ENCODE measurements at regions not wholly inside any gene's neighbourhood (a gene's known extent, or its start where the extent isn't known, plus 50 kb on each side); places are given as distances from the start of the nearest gene placed in this dataset.

- Histone ChIP-seq H3K36me3 (ENCODE audit: insufficient read depth, low read depth, low read length) (no peaks in the 10 kb centered on the region), H3K4me1 (ENCODE audit: insufficient read depth, low read length) (peaks cover 4% of the 10 kb centered on the region; the same call in 1 of the 2 replicates), H3K27me3 (ENCODE audit: insufficient read depth, low read length) (peaks cover 3% of the 10 kb centered on the region; the same call in 1 of the 2 replicates), H3K4me3 (ENCODE audit: low read length) (no peak overlapping the region), H3K9me3 (ENCODE audit: insufficient read depth, low read depth, low read length) (no peaks in the 10 kb centered on the region), H3K27ac (ENCODE audit: low read length) (no peak overlapping the region), H3K9ac (ENCODE audit: low read depth, low read length) (no peak overlapping the region)
Observed at GRCh38 chr13:111640006-111640405, 319.6 kb downstream of the TEX29 start.

GRCh38 chr13:111640476-111640875, 320.0 kb downstream of the TEX29 start:
- no peaks in the 10 kb centered on the region; the same call in 1 of the 2 replicates for H3K27me3 ChIP-seq (ENCODE audit: insufficient read depth, low read length)
- no peak overlapping the region for H3K9ac ChIP-seq (ENCODE audit: low read depth, low read length)
- H3K4me3 ChIP-seq (ENCODE audit: low read length) = no peak overlapping the region
- H3K36me3 ChIP-seq (ENCODE audit: insufficient read depth, low read depth, low read length) = no peaks in the 10 kb centered on the region
- H3K27ac ChIP-seq (ENCODE audit: low read length) = no peak overlapping the region
- H3K4me1 ChIP-seq (ENCODE audit: insufficient read depth, low read length) = no peaks in the 10 kb centered on the region; the same call in 1 of the 2 replicates
- no peaks in the 10 kb centered on the region for H3K9me3 ChIP-seq (ENCODE audit: insufficient read depth, low read depth, low read length)

GRCh38 chr13:111642156-111642767, 321.8 kb downstream of the TEX29 start:
- Histone ChIP-seq H3K4me3 (ENCODE audit: low read length) (no peak overlapping the region), H3K4me1 (ENCODE audit: insufficient read depth, low read length) (no peaks in the 10 kb centered on the region), H3K27ac (ENCODE audit: low read length) (no peak overlapping the region), H3K27me3 (ENCODE audit: insufficient read depth, low read length) (no peaks in the 10 kb centered on the region), H3K9me3 (ENCODE audit: insufficient read depth, low read depth, low read length) (no peaks in the 10 kb centered on the region), H3K9ac (ENCODE audit: low read depth, low read length) (no peak overlapping the region), H3K36me3 (ENCODE audit: insufficient read depth, low read depth, low read length) (no peaks in the 10 kb centered on the region)

- Histone ChIP-seq H3K27me3 (ENCODE audit: insufficient read depth, low read length) (no peaks in the 10 kb centered on the region), H3K9ac (ENCODE audit: low read depth, low read length) (no peak overlapping the region), H3K4me3 (ENCODE audit: low read length) (no peak overlapping the region), H3K27ac (ENCODE audit: low read length) (no peak overlapping the region), H3K36me3 (ENCODE audit: insufficient read depth, low read depth, low read length) (no peaks in the 10 kb centered on the region), H3K9me3 (ENCODE audit: insufficient read depth, low read depth, low read length) (no peaks in the 10 kb centered on the region), H3K4me1 (ENCODE audit: insufficient read depth, low read length) (no peaks in the 10 kb centered on the region)
Observed at GRCh38 chr13:111644750-111645149, 324.3 kb downstream of the TEX29 start.

- H3K4me1 ChIP-seq (ENCODE audit: insufficient read depth, low read length) = no peaks in the 10 kb centered on the region
- no peaks in the 10 kb centered on the region for H3K9me3 ChIP-seq (ENCODE audit: insufficient read depth, low read depth, low read length)
- no peaks in the 10 kb centered on the region for H3K27me3 ChIP-seq (ENCODE audit: insufficient read depth, low read length)
- no peak overlapping the region for H3K27ac ChIP-seq (ENCODE audit: low read length)
- no peaks in the 10 kb centered on the region for H3K36me3 ChIP-seq (ENCODE audit: insufficient read depth, low read depth, low read length)
- no peak overlapping the region for H3K9ac ChIP-seq (ENCODE audit: low read depth, low read length)
- no peak overlapping the region for H3K4me3 ChIP-seq (ENCODE audit: low read length)
Observed at GRCh38 chr13:111645198-111645597, 324.8 kb downstream of the TEX29 start.

- no peak overlapping the region for H3K27ac ChIP-seq (ENCODE audit: low read length)
- no peaks in the 10 kb centered on the region for H3K27me3 ChIP-seq (ENCODE audit: insufficient read depth, low read length)
Observed at GRCh38 chr13:111645598-111646455, 325.4 kb downstream of the TEX29 start.

GRCh38 chr13:111646456-111646855, 326.0 kb downstream of the TEX29 start:
- no peak overlapping the region for H3K27ac ChIP-seq (ENCODE audit: low read length)
- no peak overlapping the region for H3K9ac ChIP-seq (ENCODE audit: low read depth, low read length)
- no peaks in the 10 kb centered on the region for H3K27me3 ChIP-seq (ENCODE audit: insufficient read depth, low read length)
- no peaks in the 10 kb centered on the region for H3K36me3 ChIP-seq (ENCODE audit: insufficient read depth, low read depth, low read length)
- H3K9me3 ChIP-seq (ENCODE audit: insufficient read depth, low read depth, low read length) = no peaks in the 10 kb centered on the region
- no peak overlapping the region for H3K4me3 ChIP-seq (ENCODE audit: low read length)
- H3K4me1 ChIP-seq (ENCODE audit: insufficient read depth, low read length) = no peaks in the 10 kb centered on the region

More at GRCh38 chr13:111645598-111646455, 325.4 kb downstream of the TEX29 start:
- Histone ChIP-seq H3K36me3 (ENCODE audit: insufficient read depth, low read depth, low read length) (no peaks in the 10 kb centered on the region), H3K4me3 (ENCODE audit: low read length) (no peak overlapping the region), H3K9ac (ENCODE audit: low read depth, low read length) (no peak overlapping the region), H3K9me3 (ENCODE audit: insufficient read depth, low read depth, low read length) (no peaks in the 10 kb centered on the region), H3K4me1 (ENCODE audit: insufficient read depth, low read length) (no peaks in the 10 kb centered on the region)

GRCh38 chr13:111648885-111649284, 328.4 kb downstream of the TEX29 start:
- Histone ChIP-seq H3K4me3 (ENCODE audit: low read length) (no peak overlapping the region), H3K9ac (ENCODE audit: low read depth, low read length) (no peak overlapping the region), H3K36me3 (ENCODE audit: insufficient read depth, low read depth, low read length) (no peaks in the 10 kb centered on the region), H3K27ac (ENCODE audit: low read length) (no peak overlapping the region), H3K4me1 (ENCODE audit: insufficient read depth, low read length) (no peaks in the 10 kb centered on the region), H3K9me3 (ENCODE audit: insufficient read depth, low read depth, low read length) (no peaks in the 10 kb centered on the region), H3K27me3 (ENCODE audit: insufficient read depth, low read length) (no peaks in the 10 kb centered on the region)

GRCh38 chr13:111650626-111651025, 330.2 kb downstream of the TEX29 start:
- Histone ChIP-seq H3K9ac (ENCODE audit: low read depth, low read length) (no peak overlapping the region), H3K4me1 (ENCODE audit: insufficient read depth, low read length) (no peaks in the 10 kb centered on the region), H3K36me3 (ENCODE audit: insufficient read depth, low read depth, low read length) (no peaks in the 10 kb centered on the region), H3K27ac (ENCODE audit: low read length) (no peak overlapping the region), H3K27me3 (ENCODE audit: insufficient read depth, low read length) (no peaks in the 10 kb centered on the region), H3K9me3 (ENCODE audit: insufficient read depth, low read depth, low read length) (no peaks in the 10 kb centered on the region), H3K4me3 (ENCODE audit: low read length) (no peak overlapping the region)

GRCh38 chr13:111652676-111653075, 332.2 kb downstream of the TEX29 start:
- Histone ChIP-seq H3K36me3 (ENCODE audit: insufficient read depth, low read depth, low read length) (no peaks in the 10 kb centered on the region), H3K27ac (ENCODE audit: low read length) (no peak overlapping the region), H3K9ac (ENCODE audit: low read depth, low read length) (no peak overlapping the region), H3K9me3 (ENCODE audit: insufficient read depth, low read depth, low read length) (no peaks in the 10 kb centered on the region), H3K4me3 (ENCODE audit: low read length) (no peak overlapping the region), H3K4me1 (ENCODE audit: insufficient read depth, low read length) (peaks cover 4% of the 10 kb centered on the region; the same call in 1 of the 2 replicates), H3K27me3 (ENCODE audit: insufficient read depth, low read length) (0 out of 2 replicates have a peak, but pooled peaks cover 9% of the 10 kb centered on the region)

GRCh38 chr13:111654531-111654930, 334.1 kb downstream of the TEX29 start:
- H3K27ac ChIP-seq (ENCODE audit: low read length) = no peak overlapping the region
- H3K4me3 ChIP-seq (ENCODE audit: low read length) = no peak overlapping the region
- H3K9ac ChIP-seq (ENCODE audit: low read depth, low read length) = no peak overlapping the region
- no peaks in the 10 kb centered on the region for H3K36me3 ChIP-seq (ENCODE audit: insufficient read depth, low read depth, low read length)
- peaks cover 16% of the 10 kb centered on the region; the same call in 1 of the 2 replicates for H3K4me1 ChIP-seq (ENCODE audit: insufficient read depth, low read length)
- no peaks in the 10 kb centered on the region for H3K9me3 ChIP-seq (ENCODE audit: insufficient read depth, low read depth, low read length)
- peaks cover 12% of the 10 kb centered on the region for H3K27me3 ChIP-seq (ENCODE audit: insufficient read depth, low read length)

GRCh38 chr13:111656439-111656838, 336.0 kb downstream of the TEX29 start:
- H3K27ac ChIP-seq (ENCODE audit: low read length) = no peak overlapping the region
- H3K4me3 ChIP-seq (ENCODE audit: low read length) = no peak overlapping the region
- no peak overlapping the region for H3K9ac ChIP-seq (ENCODE audit: low read depth, low read length)
- H3K27me3 ChIP-seq (ENCODE audit: insufficient read depth, low read length) = peaks cover 21% of the 10 kb centered on the region
- H3K36me3 ChIP-seq (ENCODE audit: insufficient read depth, low read depth, low read length) = no peaks in the 10 kb centered on the region
- H3K9me3 ChIP-seq (ENCODE audit: insufficient read depth, low read depth, low read length) = no peaks in the 10 kb centered on the region
- H3K4me1 ChIP-seq (ENCODE audit: insufficient read depth, low read length) = peaks cover 16% of the 10 kb centered on the region; the same call in 1 of the 2 replicates
